Fibroblast of skin of left quadriceps (primary cell): ENCODE measurements at regions not wholly inside any gene's neighbourhood (a gene's known extent, or its start where the extent isn't known, plus 50 kb on each side); places are given as distances from the start of the nearest gene placed in this dataset.
"Not testable (repeated sequence)": the region's sequence is repeated elsewhere in the genome, so short reads cannot be mapped to it uniquely, and the experiment has no call there.

Source experiments
- DNase-seq, 2 experiments: peaks; one replicate each; pipeline ENCODE4 v3.0.0-alpha.2; 2013; ENCODE audit warnings: low read depth in 2 of 2

- DNase-seq = no peak
Observed at GRCh38 chr12:107144441-107144840, 51.1 kb upstream of the CRY1 start.

DNA sequence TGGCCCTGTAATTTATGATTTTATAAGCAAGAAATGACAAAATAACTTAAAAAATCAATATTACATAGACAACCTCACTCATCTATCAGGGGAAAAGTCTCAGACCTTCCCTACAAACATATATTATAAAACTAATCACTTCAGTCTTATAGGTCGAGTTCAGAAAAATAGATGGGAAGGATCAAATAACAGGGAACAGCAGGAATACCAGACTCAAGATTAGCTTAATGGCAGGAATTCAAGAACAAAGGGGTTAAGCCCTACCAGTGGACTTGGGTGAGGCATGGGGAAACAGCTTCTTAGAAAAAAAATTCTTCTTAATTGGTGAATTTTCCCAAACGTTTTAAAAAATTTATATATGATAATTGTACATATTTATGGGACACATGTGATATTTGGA lies 51.6 kb upstream of the CRY1 start:
- no peak for DNase-seq

- DNase-seq = no peak
Observed at GRCh38 chr12:107145397-107145796, 52.0 kb upstream of the CRY1 start.

- DNase-seq = no peak
Observed at GRCh38 chr12:107148107-107148506, 54.8 kb upstream of the CRY1 start.

- DNase-seq = no peak
Observed at GRCh38 chr12:107152315-107152714, 59.0 kb upstream of the CRY1 start.

DNA sequence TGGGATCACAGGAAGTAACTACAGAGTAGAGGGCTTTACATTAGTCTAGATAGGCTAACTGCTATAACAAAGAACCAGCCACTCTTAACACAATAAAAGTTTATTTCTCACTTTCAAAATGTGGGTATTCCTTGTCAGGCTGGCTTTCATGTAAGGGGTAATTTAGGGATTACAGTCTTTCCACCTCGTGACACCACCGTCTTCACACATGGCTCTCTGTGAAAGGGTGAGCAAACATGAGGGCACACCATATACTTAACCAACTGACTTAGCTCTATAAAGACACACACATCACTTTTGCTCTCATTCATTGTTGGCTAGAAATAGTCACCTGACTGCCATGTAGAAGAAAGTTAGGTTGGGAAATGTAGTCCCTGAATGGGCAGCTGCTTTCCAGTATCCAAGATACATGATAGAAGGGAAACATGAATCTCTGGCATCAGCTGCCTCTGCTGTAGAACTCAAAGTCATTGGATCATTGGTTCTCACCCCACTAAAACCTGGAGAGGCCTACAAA lies 66.1 kb upstream of the CRY1 start:
- no peak for DNase-seq

DNA sequence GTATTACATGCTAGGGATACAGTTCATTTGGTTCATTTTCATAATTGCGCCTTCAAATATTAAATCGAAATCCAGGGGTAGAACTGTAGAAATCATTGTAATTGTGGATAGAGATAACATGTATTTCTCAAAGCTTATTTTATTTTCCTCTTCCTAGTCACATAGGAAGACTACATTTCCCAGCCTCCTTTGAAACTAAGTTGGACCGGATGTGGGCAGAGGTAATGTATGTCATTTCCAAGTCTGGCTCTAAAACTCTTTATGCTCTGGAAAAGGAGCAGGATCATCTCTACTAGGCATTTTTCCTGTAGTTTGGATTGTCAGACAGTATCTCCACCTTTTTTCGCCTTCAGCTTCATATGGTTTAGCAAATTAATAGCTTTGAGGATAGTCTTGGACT lies 70.1 kb upstream of the CRY1 start:
- no peak for DNase-seq

DNA sequence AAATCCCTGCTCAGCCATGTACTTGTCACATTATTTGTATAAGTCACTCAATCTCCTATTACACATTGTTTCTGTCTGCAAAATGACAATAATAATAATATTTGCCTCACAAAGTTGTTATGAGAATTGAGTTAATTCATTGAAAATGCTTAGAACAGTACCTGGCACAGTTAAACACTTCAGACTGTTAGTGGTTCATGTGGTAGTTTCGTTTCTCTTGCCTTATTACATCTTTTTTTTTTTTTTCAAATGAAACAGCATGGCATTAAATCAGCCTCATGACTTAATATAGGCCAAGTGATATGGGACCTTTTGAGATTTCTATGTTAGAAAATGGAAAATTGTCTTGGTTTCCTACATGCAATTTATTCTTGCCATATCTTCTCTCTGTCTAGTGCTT lies 71.0 kb upstream of the CRY1 start:
- no peak for DNase-seq

DNA sequence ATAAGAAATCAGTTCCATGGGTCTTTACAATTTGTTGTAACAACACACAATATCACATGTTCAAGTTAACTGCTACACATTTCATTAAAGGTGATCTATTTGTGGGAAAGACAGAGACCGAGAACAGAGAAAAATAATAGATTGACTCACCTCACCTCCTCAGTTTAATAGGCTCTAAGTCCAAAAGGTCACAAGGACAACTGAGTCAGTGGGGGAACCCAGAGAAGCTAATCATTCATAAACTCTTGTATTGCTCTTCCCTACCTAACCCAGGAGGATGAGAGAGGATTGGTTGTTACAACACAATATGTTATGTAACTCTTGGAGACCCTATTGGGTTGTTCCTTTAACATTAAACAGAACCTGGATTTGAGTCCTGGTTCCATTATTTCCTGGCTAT lies 72.2 kb upstream of the CRY1 start:
- DNase-seq = no peak

DNA sequence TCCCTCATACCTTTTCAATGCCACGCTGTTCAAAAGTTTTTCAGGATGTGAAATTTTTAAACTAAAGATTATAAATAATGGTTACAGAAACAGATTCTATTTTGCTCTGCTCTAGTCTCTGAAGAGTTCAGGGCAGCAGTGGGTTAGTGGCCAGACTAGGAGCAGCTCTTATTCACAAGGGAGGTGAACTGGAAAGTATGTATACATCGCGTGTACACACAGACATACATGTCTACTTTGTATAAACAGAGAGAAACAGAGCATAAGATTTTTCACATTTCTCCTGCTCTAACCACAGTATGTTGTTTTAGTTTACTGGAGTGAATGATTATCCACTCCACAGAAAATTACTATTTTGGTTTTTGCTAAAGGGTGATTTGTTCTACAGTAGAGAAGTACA lies 74.4 kb upstream of the CRY1 start:
- DNase-seq = no peak

GRCh38 chr12:107169200-107169599 lies 75.9 kb upstream of the CRY1 start:
- DNase-seq = no peak

- no peak for DNase-seq
Observed at GRCh38 chr12:107178776-107179175, 85.4 kb upstream of the CRY1 start.

DNA sequence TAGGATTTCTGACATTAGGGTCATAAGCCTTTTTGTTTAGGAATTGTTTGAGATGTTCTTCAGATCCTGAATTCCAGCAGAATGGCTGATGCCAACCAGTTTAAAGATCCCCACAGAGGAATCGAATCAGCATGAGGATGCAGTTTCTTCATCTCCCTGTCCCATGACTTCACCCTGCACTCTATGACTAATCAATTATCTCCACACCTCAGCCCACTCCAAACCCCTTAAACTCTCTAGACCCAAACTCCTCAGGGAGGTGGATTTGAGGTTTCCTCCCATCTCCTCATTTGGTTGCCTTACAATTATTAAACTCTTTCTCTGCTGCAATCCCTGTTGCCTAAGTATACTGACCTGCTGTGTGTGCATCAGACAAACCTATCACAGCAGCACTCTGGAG lies 86.5 kb upstream of the CRY1 start:
- DNase-seq = no peak

- no peak for DNase-seq
Observed at GRCh38 chr12:107180272-107180671, 86.9 kb upstream of the CRY1 start.

GRCh38 chr12:107184359-107184930 lies 91.1 kb upstream of the CRY1 start:
- no peak for DNase-seq

GRCh38 chr12:107196681-107197080 lies 103.3 kb upstream of the CRY1 start:
- no peak for DNase-seq

- DNase-seq = peak; percentile 16 to 19
Observed at GRCh38 chr12:107200394-107200793, 107.0 kb upstream of the CRY1 start.

GRCh38 chr12:107207931-107208525 lies 114.7 kb upstream of the CRY1 start:
- DNase-seq = peak; percentile 64 to 66

DNA sequence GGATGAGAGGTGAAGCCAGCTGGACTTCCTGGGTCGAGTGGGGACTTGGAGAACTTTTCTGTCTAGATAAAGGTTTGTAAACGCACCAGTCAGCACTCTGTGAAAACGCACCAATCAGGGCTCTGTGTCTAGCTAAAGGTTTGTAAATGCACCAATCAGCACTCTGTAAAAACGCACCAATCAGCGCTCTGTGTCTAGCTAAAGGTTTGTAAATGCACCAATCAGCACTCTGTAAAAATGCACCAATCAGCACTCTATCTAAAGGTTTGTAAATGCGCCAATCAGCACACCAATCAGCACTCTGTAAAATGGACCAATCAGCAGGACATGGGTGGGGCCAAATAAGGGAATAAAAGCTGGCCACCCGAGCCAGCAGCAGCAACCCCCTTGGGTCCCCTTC lies 116.4 kb upstream of the CRY1 start:
- not testable (repeated sequence) for DNase-seq

DNA sequence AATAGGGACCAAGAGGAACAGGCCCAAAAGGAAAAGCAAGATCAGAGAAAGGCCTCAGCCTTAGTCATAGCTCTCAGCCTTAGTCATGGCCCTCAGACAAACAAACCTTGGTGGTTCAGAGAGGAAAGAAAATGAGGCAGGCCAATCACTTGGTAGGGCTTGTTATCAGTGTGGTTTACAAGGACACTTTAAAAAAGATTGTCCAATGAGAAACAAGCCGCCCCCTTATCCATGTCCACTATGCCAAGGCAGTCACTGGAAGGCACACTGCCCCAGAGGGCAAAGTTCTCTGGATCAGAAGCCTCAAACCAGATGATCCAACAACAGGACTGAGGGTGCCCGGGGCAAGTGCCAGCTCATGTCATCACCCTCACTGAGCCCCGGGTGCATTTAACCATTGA lies 121.0 kb upstream of the CRY1 start:
- not testable (repeated sequence) for DNase-seq

DNA sequence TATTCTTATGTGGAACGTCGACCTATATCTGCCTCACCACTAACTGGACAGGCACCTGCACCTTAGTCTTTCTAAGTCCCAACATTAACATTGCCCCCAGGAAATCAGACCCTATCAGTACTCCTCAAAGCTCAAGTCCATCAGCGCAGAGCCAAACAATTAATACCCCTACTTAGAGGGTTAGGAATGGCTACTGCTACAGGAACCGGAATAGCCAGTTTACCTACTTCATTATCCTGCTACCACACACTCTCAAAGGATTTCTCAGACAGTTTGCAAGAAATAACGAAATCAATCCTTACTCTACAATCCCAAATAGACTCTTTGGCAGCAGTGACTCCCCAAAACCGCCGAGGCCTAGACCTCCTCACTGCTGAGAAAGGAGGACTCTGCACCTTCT lies 123.1 kb upstream of the CRY1 start:
- DNase-seq = not testable (repeated sequence)

DNA sequence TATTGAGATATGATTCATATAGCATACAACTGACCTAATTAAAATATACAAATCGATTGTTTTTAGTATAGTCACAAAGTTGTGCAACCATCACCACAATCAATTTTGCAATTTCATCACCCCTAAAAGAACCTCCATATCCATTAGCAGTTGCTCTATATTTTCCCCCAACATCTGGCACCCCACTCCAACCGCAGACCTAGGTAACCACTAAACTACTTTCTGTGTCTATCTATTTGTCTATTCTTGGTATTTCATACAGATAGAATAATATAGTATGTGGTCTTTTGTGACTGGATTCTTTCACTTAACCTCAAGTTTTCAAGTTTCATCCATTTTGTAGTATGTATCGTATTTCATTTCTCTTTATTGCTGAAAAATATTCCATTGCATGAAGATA lies 126.0 kb upstream of the CRY1 start:
- DNase-seq = no peak

GRCh38 chr12:107221913-107222312 lies 128.6 kb upstream of the CRY1 start:
- DNase-seq = no peak

- peak in 1 of 2 experiments; percentile 25 for DNase-seq
Observed at GRCh38 chr12:107223821-107224220, 130.5 kb upstream of the CRY1 start.
